ENCODE measurements at regions not wholly inside any gene's neighbourhood (a gene's known extent, or its start where the extent isn't known, plus 50 kb on each side); places are given as distances from the start of the nearest gene placed in this dataset.

DNA sequence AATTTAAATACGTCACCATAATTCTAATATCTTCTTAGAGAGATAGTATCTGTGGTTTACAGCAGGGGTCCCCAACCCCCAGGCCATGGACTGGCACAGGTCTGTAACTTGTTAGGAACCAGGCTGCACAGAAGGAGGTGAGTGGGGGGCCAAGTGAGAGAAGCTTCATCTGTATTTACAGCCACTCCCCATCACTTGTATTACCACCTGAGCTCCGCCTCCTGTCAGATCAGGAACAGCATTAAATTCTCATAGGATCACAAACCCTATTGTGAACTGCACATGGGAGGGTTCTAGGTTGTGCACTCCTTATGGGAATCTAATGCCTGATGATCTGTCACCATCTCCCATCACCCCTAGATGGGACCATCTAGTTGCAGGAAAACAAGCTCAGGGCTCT lies 282.6 kb downstream of the ICOS start:
- Histone ChIP-seq H2AFZ (no peak overlapping the region), H3K27me3 (no peaks in the 10 kb centered on the region)
- WGBS (ENCODE audit: low lambda C conversion rate, missing lambda C conversion rate), result 96% methylated on average over 2 of the region's 2 CpGs

DNA sequence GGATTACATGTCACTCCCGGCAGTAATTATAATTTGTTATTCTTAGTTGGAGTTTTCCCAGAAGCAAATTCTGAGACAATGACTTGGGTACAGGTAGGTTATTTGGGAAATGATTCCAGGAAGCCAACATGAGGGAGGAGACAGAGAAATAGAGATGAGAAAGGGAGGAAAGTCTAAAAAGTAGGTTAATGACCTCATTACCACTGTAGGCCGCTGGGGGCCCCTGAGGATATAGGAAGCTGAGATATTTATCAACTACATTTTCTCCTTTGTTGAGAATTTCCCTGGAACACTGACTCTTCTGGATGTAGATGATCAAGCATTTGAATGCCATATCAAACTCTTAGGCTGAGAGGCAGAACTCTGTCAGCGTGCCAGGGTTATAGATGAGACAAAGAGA lies 284.3 kb downstream of the ICOS start:
- no peak for DNase-seq (ENCODE audit: low spot score)
- H3K4me1 ChIP-seq (ENCODE audit: insufficient read depth), result no peaks in the 10 kb centered on the region
- H3K27me3 ChIP-seq, result peaks cover 2% of the 10 kb centered on the region
- H3K9me2 ChIP-seq (replicated peaks; ENCODE audit: insufficient read depth), result no peaks in the 10 kb centered on the region
- H2AFZ ChIP-seq, result no peak overlapping the region
- TF ChIP-seq EZH2 (IDR thresholded peaks at IDR 0.05; ENCODE audit: borderline replicate concordance), result no peak
- TF ChIP-seq, protein P1, sequence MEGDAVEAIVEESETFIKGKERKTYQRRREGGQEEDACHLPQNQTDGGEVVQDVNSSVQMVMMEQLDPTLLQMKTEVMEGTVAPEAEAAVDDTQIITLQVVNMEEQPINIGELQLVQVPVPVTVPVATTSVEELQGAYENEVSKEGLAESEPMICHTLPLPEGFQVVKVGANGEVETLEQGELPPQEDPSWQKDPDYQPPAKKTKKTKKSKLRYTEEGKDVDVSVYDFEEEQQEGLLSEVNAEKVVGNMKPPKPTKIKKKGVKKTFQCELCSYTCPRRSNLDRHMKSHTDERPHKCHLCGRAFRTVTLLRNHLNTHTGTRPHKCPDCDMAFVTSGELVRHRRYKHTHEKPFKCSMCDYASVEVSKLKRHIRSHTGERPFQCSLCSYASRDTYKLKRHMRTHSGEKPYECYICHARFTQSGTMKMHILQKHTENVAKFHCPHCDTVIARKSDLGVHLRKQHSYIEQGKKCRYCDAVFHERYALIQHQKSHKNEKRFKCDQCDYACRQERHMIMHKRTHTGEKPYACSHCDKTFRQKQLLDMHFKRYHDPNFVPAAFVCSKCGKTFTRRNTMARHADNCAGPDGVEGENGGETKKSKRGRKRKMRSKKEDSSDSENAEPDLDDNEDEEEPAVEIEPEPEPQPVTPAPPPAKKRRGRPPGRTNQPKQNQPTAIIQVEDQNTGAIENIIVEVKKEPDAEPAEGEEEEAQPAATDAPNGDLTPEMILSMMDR (IDR thresholded peaks at IDR 0.05; ENCODE audit: poor library complexity), result no peak
- TF ChIP-seq EZH2phosphoT487 (IDR thresholded peaks at IDR 0.05; ENCODE audit: low read depth, severe bottlenecking, unreplicated experiment), result no peak
- H4K20me1 ChIP-seq (ENCODE audit: insufficient read depth, poor library complexity, severe bottlenecking), result no peaks in the 10 kb centered on the region
- no peaks in the 10 kb centered on the region for H3K79me2 ChIP-seq
- no peak overlapping the region for H3K27ac ChIP-seq
- no peak overlapping the region for H3K4me2 ChIP-seq
- H3K9me3 ChIP-seq (ENCODE audit: low read depth), result no peaks in the 10 kb centered on the region
- no peak overlapping the region for H3K4me3 ChIP-seq
- no peaks in the 10 kb centered on the region for H3K36me3 ChIP-seq (replicated peaks; ENCODE audit: insufficient read depth, low read depth)
- 89% methylated on average over 3 of the region's 3 CpGs for WGBS (ENCODE audit: low lambda C conversion rate, missing lambda C conversion rate)

More for the DNA sequence above, 282.6 kb downstream of the ICOS start:
- no peaks in the 10 kb centered on the region for H3K9me3 ChIP-seq (ENCODE audit: low read depth)
- no peak for TF ChIP-seq EZH2 (IDR thresholded peaks at IDR 0.05; ENCODE audit: borderline replicate concordance)
- no peak for TF ChIP-seq EZH2phosphoT487 (IDR thresholded peaks at IDR 0.05; ENCODE audit: low read depth, severe bottlenecking, unreplicated experiment)
- TF ChIP-seq, protein P1 (IDR thresholded peaks at IDR 0.05; ENCODE audit: poor library complexity), result no peak
- no peaks in the 10 kb centered on the region for H4K20me1 ChIP-seq (ENCODE audit: insufficient read depth, poor library complexity, severe bottlenecking)
- no peaks in the 10 kb centered on the region for H3K79me2 ChIP-seq
- no peak for DNase-seq (ENCODE audit: low spot score)
- no peaks in the 10 kb centered on the region for H3K36me3 ChIP-seq (replicated peaks; ENCODE audit: insufficient read depth, low read depth)
- H3K4me1 ChIP-seq (ENCODE audit: insufficient read depth), result no peaks in the 10 kb centered on the region
- H3K9me2 ChIP-seq (replicated peaks; ENCODE audit: insufficient read depth), result no peaks in the 10 kb centered on the region
- no peak overlapping the region for H3K4me2 ChIP-seq
- no peak overlapping the region for H3K27ac ChIP-seq
- H3K4me3 ChIP-seq, result no peak overlapping the region

DNA sequence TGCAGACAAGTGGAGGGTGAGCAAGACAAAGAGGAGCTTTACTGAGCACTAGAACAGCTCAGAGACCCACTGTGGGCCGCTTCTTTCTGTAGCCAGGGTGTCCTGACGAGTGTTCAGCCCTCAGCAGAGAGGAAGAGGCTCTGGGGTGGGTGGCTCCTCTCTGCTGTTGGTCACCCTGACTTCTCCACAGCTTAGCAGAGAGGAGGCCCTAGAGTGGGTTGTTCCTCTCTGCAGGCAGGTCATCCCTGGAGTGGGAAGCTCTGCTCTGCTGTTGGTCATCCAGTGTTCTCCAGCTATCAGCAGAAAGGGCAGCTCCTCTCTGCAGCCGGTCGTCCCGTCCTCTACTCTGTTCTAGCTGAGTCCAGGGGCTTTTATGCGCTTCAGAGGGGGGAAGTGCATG lies 286.5 kb downstream of the ICOS start:
- Histone ChIP-seq H3K4me1 (ENCODE audit: insufficient read depth) (no peaks in the 10 kb centered on the region), H3K36me3 (replicated peaks; ENCODE audit: insufficient read depth, low read depth) (no peaks in the 10 kb centered on the region), H4K20me1 (ENCODE audit: insufficient read depth, poor library complexity, severe bottlenecking) (no peaks in the 10 kb centered on the region), H3K4me3 (no peak overlapping the region), H3K4me2 (no peak overlapping the region), H3K27me3 (peaks cover 2% of the 10 kb centered on the region), H3K79me2 (no peaks in the 10 kb centered on the region), H2AFZ (no peak overlapping the region), H3K27ac (no peak overlapping the region), H3K9me3 (ENCODE audit: low read depth) (no peaks in the 10 kb centered on the region), H3K9me2 (replicated peaks; ENCODE audit: insufficient read depth) (no peaks in the 10 kb centered on the region)
- TF ChIP-seq, protein P1 (IDR thresholded peaks at IDR 0.05; ENCODE audit: poor library complexity), result no peak
- no peak for TF ChIP-seq EZH2phosphoT487 (IDR thresholded peaks at IDR 0.05; ENCODE audit: low read depth, severe bottlenecking, unreplicated experiment)
- no peak for TF ChIP-seq EZH2 (IDR thresholded peaks at IDR 0.05; ENCODE audit: borderline replicate concordance)
- no peak for DNase-seq (ENCODE audit: low spot score)
- WGBS (ENCODE audit: low lambda C conversion rate, missing lambda C conversion rate), result 99% methylated on average over 6 of the region's 6 CpGs

DNA sequence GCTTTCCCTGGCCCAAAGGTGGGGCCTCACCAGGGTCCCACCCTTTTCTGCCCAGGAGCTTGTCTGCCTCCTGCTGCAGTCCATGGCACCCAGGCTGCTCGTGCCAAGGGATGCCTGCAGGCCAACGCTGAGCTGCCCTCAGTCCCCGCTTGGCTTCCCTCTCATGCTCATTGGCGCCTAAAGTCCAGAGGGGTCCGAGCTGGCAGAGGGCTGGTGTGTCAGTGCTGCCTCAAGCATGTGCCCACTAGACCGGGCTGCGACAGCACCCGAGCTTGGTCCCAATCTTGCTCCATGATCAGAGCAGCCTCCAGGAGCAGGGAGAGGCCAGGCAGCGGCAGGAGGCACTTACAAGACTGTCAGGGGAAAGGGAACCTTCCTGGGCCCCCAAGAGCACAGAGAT lies 287.0 kb downstream of the ICOS start:
- Histone ChIP-seq H2AFZ (no peak overlapping the region), H3K9me3 (ENCODE audit: low read depth) (no peaks in the 10 kb centered on the region), H3K27me3 (peaks cover 2% of the 10 kb centered on the region), H3K4me3 (no peak overlapping the region), H4K20me1 (ENCODE audit: insufficient read depth, poor library complexity, severe bottlenecking) (no peaks in the 10 kb centered on the region), H3K79me2 (no peaks in the 10 kb centered on the region), H3K9me2 (replicated peaks; ENCODE audit: insufficient read depth) (no peaks in the 10 kb centered on the region), H3K36me3 (replicated peaks; ENCODE audit: insufficient read depth, low read depth) (no peaks in the 10 kb centered on the region), H3K4me1 (ENCODE audit: insufficient read depth) (no peaks in the 10 kb centered on the region), H3K27ac (no peak overlapping the region), H3K4me2 (no peak overlapping the region)
- 96% methylated on average over 9 of the region's 9 CpGs for WGBS (ENCODE audit: low lambda C conversion rate, missing lambda C conversion rate)
- no peak for DNase-seq (ENCODE audit: low spot score)
- TF ChIP-seq EZH2phosphoT487 (IDR thresholded peaks at IDR 0.05; ENCODE audit: low read depth, severe bottlenecking, unreplicated experiment) (no peak), EZH2 (IDR thresholded peaks at IDR 0.05; ENCODE audit: borderline replicate concordance) (no peak)
- TF ChIP-seq, protein P1 (IDR thresholded peaks at IDR 0.05; ENCODE audit: poor library complexity), result no peak
